Activated T-helper 2 cell treated with anti-CD3 and anti-CD28 coated beads, Interferon-gamma antibody, Interleukin-2, Interleukin-4, amounts not matched to agents 10 μg/mL and 5 μg/mL and 100 μg/mL, durations not matched to agents 14 hours and 24 hours and 36 hours (primary cell): ENCODE measurements at regions not wholly inside any gene's neighbourhood (a gene's known extent, or its start where the extent isn't known, plus 50 kb on each side); places are given as distances from the start of the nearest gene placed in this dataset.

Experiments used
- DNase-seq: peaks from one replicate; pipeline ENCODE4 v3.0.0; 2021; ENCODE audit warnings: low spot score
- H3K27ac Mint-ChIP-seq: one replicate; pipeline ENCODE4 v1.8.0; 2021; ENCODE audit warnings: mixed read lengths
- H3K27me3 Mint-ChIP-seq: one replicate; pipeline ENCODE4 v1.8.0; 2021; ENCODE audit warnings: low read depth, mixed read lengths
- H3K36me3 Mint-ChIP-seq: one replicate; pipeline ENCODE4 v1.8.0; 2021; ENCODE audit warnings: low read depth, mixed read lengths
- H3K4me1 Mint-ChIP-seq: one replicate; pipeline ENCODE4 v1.8.0; 2021; ENCODE audit warnings: low read depth, mixed read lengths
- H3K4me3 Mint-ChIP-seq: one replicate; pipeline ENCODE4 v1.8.0; 2021; ENCODE audit warnings: low read depth, mild to moderate bottlenecking, moderate library complexity, mixed read lengths
- H3K9me3 Mint-ChIP-seq: one replicate; pipeline ENCODE4 v1.8.0; 2021; ENCODE audit warnings: mixed read lengths
- intact Hi-C: fragments of 100-400 bp; cut with micrococcal nuclease; formaldehyde crosslinking; loops from one replicate; pipeline ENCODE4 v1.15.1; 2023

GRCh38 chr13:64332048-64332447, 2898.1 kb downstream of the PCDH9 start:
- intact Hi-C loops = no loop called here
- H3K27ac Mint-ChIP-seq = no peak overlapping the region
- peaks cover 25% of the 10 kb centered on the region for H3K9me3 Mint-ChIP-seq
- no peaks in the 10 kb centered on the region for H3K27me3 Mint-ChIP-seq
- H3K4me3 Mint-ChIP-seq = no peak overlapping the region
- H3K4me1 Mint-ChIP-seq = no peaks in the 10 kb centered on the region
- H3K36me3 Mint-ChIP-seq = no peaks in the 10 kb centered on the region
- DNase-seq = no peak

- no peak overlapping the region for H3K27ac Mint-ChIP-seq
- intact Hi-C loops = no loop called here
- H3K4me1 Mint-ChIP-seq = no peaks in the 10 kb centered on the region
- no peaks in the 10 kb centered on the region for H3K27me3 Mint-ChIP-seq
- no peak overlapping the region for H3K4me3 Mint-ChIP-seq
- H3K9me3 Mint-ChIP-seq = peaks cover 36% of the 10 kb centered on the region
- H3K36me3 Mint-ChIP-seq = no peaks in the 10 kb centered on the region
- no peak for DNase-seq
Measured at GRCh38 chr13:64327505-64328194, 2902.5 kb downstream of the PCDH9 start.

DNA sequence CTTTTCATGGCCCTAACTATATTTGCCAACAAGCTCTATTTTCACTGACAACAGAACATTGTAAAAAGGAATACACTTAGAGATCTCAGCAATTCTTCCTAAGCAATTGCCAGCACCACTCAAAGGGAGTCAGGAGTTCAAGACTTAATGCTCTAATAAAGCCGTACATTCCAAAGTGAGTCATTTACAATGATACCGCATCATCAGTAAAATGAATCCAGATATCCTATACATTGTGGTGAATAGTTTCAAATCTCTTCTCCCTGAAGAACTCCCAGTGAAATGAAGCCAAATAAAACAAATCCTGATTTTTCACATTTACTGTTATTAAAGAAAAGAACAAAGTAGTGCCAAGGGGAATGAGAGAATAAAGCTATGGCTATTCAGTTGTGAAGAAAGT, 2898.7 kb upstream of the PCDH20 start:
- Mint-ChIP-seq H3K36me3 (no peaks in the 10 kb centered on the region), H3K27me3 (no peaks in the 10 kb centered on the region), H3K4me3 (no peak overlapping the region), H3K9me3 (peaks cover 25% of the 10 kb centered on the region), H3K27ac (no peak overlapping the region), H3K4me1 (no peaks in the 10 kb centered on the region)
- no peak for DNase-seq
- intact Hi-C loops = no loop called here

GRCh38 chr13:64311948-64312347, 2896.3 kb upstream of the PCDH20 start:
- Mint-ChIP-seq H3K36me3 (no peaks in the 10 kb centered on the region), H3K27ac (no peak overlapping the region), H3K4me3 (no peak overlapping the region), H3K27me3 (no peaks in the 10 kb centered on the region), H3K9me3 (peaks cover 38% of the 10 kb centered on the region), H3K4me1 (no peaks in the 10 kb centered on the region)
- intact Hi-C loops = no loop called here
- DNase-seq = no peak

DNA sequence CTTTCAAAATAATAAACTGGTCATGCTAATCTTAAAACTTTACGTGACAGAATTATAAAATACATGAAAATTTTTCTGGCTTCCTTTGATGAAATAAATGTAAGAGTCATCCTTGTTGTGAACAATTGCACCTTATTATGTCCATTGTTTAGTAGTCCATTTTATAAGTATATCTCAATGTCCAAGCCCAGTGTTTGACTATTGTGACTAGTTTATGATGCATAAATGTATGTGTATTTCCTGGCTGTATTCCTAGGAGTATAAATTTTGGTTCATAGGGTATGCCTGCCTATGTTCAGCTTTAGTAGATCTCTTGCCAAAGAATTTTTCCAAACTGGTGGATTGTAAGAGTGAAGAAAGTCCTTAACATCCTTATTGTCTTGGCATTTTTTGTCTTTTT, 2895.5 kb upstream of the PCDH20 start:
- no peak for DNase-seq
- intact Hi-C loops = no loop called here
- Mint-ChIP-seq H3K27ac (no peak overlapping the region), H3K27me3 (no peaks in the 10 kb centered on the region), H3K4me1 (no peaks in the 10 kb centered on the region), H3K9me3 (peaks cover 30% of the 10 kb centered on the region), H3K4me3 (no peak overlapping the region), H3K36me3 (no peaks in the 10 kb centered on the region)

DNA sequence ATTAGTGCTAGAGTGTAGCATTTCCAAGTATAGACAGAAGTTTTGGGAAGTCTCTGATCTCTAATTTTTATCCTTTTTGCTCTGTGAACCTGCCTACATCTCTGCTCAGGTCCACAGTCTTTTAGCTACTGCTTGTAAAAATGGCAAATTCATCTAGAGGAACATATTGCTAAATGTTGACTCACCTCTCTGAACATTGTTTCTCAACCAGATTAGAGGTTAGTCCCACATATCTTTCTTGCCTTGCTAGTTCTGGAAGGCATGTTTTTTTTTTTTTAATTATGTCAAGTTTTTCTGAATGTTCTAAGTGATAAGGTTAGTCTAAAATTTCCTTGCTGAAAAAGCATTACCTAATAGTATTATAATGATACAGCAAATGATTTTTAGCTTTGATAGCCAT, 2889.6 kb upstream of the PCDH20 start:
- DNase-seq = no peak
- intact Hi-C loops = no loop called here
- Mint-ChIP-seq H3K4me1 (no peaks in the 10 kb centered on the region), H3K4me3 (no peak overlapping the region), H3K27ac (no peak overlapping the region), H3K27me3 (no peaks in the 10 kb centered on the region), H3K36me3 (no peaks in the 10 kb centered on the region), H3K9me3 (peaks cover 32% of the 10 kb centered on the region)

GRCh38 chr13:64300239-64300638, 2884.6 kb upstream of the PCDH20 start:
- Mint-ChIP-seq H3K27ac (no peak overlapping the region), H3K36me3 (no peaks in the 10 kb centered on the region), H3K27me3 (no peaks in the 10 kb centered on the region), H3K4me1 (no peaks in the 10 kb centered on the region), H3K9me3 (peaks cover 34% of the 10 kb centered on the region), H3K4me3 (no peak overlapping the region)
- DNase-seq = no peak
- intact Hi-C loops = no loop called here

GRCh38 chr13:64293923-64294322, 2878.3 kb upstream of the PCDH20 start:
- H3K4me3 Mint-ChIP-seq = no peak overlapping the region
- intact Hi-C loops = no loop called here
- H3K4me1 Mint-ChIP-seq = no peaks in the 10 kb centered on the region
- H3K36me3 Mint-ChIP-seq = no peaks in the 10 kb centered on the region
- H3K27ac Mint-ChIP-seq = no peak overlapping the region
- peaks cover 54% of the 10 kb centered on the region for H3K9me3 Mint-ChIP-seq
- DNase-seq = no peak
- H3K27me3 Mint-ChIP-seq = no peaks in the 10 kb centered on the region

DNA sequence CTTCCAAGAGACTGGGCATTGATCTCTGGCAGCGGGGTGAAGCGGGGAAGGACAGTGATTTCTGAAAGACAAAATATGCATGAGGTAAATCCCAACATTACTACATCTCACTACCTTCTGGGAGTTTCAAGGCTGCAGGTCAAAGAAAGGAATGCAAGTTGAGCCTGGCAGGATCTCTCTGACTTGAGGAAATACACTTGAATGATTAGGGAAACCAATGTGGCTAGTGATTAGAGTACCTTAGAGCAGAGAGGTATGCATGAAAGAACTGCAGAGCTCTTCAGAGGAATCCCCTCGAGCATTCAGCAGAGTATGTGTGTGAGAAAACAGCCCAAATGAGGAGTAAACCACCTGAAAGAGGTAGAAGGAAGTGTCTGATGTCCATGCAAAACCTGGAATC, 2874.1 kb upstream of the PCDH20 start:
- peaks cover 57% of the 10 kb centered on the region for H3K9me3 Mint-ChIP-seq
- no peaks in the 10 kb centered on the region for H3K4me1 Mint-ChIP-seq
- no peaks in the 10 kb centered on the region for H3K27me3 Mint-ChIP-seq
- DNase-seq = no peak
- no peaks in the 10 kb centered on the region for H3K36me3 Mint-ChIP-seq
- intact Hi-C loops = no loop called here
- no peak overlapping the region for H3K27ac Mint-ChIP-seq
- no peak overlapping the region for H3K4me3 Mint-ChIP-seq

DNA sequence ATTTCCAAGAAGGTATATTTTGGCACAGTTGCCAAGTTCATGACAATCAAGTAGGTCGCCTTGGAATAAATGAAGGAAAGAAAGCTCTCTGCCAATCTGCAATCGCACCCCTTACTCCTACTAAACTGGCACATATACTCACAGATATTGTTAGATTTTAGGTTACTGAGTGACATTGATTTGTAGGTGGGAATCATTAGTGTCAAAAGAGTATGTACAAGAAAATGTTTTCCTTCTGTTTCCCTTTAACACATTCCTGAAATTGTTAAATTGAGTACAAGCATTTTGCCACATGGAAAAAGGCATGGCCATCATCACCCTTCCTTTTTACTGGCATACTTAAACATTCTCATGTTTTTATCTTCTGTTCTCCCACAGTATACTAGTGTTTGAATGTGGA, 2868.3 kb upstream of the PCDH20 start:
- no peak overlapping the region for H3K4me3 Mint-ChIP-seq
- no peaks in the 10 kb centered on the region for H3K27me3 Mint-ChIP-seq

GRCh38 chr13:64278493-64278892, 2862.8 kb upstream of the PCDH20 start:
- intact Hi-C loops = no loop called here
- H3K36me3 Mint-ChIP-seq = no peaks in the 10 kb centered on the region
- H3K27ac Mint-ChIP-seq = no peak overlapping the region
- H3K4me3 Mint-ChIP-seq = no peak overlapping the region
- H3K4me1 Mint-ChIP-seq = no peaks in the 10 kb centered on the region
- peaks cover 31% of the 10 kb centered on the region for H3K9me3 Mint-ChIP-seq
- H3K27me3 Mint-ChIP-seq = no peaks in the 10 kb centered on the region
- DNase-seq = no peak

More for the DNA sequence above, 2868.3 kb upstream of the PCDH20 start:
- H3K4me1 Mint-ChIP-seq = no peaks in the 10 kb centered on the region
- no peak for DNase-seq
- no peak overlapping the region for H3K27ac Mint-ChIP-seq
- H3K36me3 Mint-ChIP-seq = no peaks in the 10 kb centered on the region
- intact Hi-C loops = no loop called here
- H3K9me3 Mint-ChIP-seq = peaks cover 52% of the 10 kb centered on the region

DNA sequence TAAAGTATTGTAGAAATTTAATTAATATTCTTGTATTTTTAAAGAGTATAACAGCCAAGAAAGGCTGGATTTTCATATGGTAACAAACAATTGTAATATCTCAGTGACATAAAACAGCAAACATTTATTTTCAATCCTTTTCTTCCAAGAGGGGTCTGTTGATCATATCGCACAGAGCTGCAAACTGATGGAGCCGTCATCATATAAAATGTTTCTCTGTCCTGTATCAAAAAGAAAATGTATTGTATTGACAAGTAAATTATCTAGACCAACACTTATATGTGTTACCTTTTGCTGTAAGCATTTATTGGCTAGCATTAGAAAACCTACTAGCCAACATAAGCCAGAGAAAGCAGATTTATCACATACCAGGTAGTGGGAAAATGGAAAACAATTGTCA, 2861.4 kb upstream of the PCDH20 start:
- H3K4me3 Mint-ChIP-seq = no peak overlapping the region
- H3K27ac Mint-ChIP-seq = no peak overlapping the region
- peaks cover 36% of the 10 kb centered on the region for H3K9me3 Mint-ChIP-seq
- no peaks in the 10 kb centered on the region for H3K36me3 Mint-ChIP-seq
- H3K4me1 Mint-ChIP-seq = no peaks in the 10 kb centered on the region
- intact Hi-C loops = no loop called here
- no peaks in the 10 kb centered on the region for H3K27me3 Mint-ChIP-seq
- no peak for DNase-seq

GRCh38 chr13:64276232-64276631, 2860.6 kb upstream of the PCDH20 start:
- no peak overlapping the region for H3K27ac Mint-ChIP-seq
- H3K27me3 Mint-ChIP-seq = no peaks in the 10 kb centered on the region
- no peak for DNase-seq
- H3K4me3 Mint-ChIP-seq = no peak overlapping the region
- H3K9me3 Mint-ChIP-seq = peaks cover 29% of the 10 kb centered on the region
- intact Hi-C loops = no loop called here
- no peaks in the 10 kb centered on the region for H3K4me1 Mint-ChIP-seq
- H3K36me3 Mint-ChIP-seq = no peaks in the 10 kb centered on the region
